ENCODE measurements at regions not wholly inside any gene's neighbourhood (a gene's known extent, or its start where the extent isn't known, plus 50 kb on each side); places are given as distances from the start of the nearest gene placed in this dataset.

GRCh38 chr7:82674268-82674667, 230.7 kb upstream of the CACNA2D1 start:
- TF ChIP-seq CTCF (IDR thresholded peaks at IDR 0.05), result no peak
- TF ChIP-seq POLR2A (IDR thresholded peaks at IDR 0.05), result no peak
